Left hindlimb (tissue), 1 donor: ENCODE measurements at regions not wholly inside any gene's neighbourhood (a gene's known extent, or its start where the extent isn't known, plus 50 kb on each side); places are given as distances from the start of the nearest gene placed in this dataset.

ENCODE experiments used
- DNase-seq: peaks from one replicate; pipeline ENCODE4 v3.0.0-alpha.2; 2018

DNA sequence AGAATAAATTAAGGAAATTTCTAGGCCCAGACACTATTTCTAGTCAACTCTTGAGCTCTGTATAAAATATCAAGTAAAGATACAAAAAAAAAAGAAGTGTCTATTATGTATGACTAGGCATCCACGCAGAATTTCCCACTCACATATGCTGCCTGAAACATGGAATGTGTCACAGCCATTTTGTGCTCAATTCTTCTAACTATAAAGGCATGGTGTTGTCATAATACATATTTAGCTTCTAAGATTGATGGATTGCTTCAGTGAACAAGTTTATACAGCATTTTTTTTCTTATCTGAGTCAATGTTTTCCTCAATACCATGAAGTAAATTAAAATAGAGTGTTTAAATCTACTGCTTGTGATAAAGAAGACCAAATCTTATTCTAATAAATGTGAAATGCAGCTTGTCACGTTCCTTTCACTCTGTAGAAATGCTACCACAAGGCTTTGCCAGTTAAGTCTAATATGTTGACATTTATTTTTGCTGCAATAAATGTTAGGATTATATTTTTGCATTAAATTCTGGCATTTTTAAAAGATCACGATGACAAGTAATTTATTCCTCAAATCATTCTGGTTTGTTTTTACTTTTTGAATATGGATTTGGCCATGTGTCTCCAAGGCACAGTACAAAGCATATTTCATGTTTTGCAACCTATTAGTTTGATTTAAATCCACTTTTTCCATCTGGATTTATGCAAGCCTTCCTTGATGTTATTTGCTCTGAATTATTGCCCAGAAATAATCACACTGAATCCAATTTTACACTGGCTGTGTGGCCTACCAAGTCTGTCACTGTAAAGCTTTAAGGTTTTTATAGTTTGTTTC, 1829.0 kb upstream of the PCDH7 start:
- DNase-seq, result no peak

DNA sequence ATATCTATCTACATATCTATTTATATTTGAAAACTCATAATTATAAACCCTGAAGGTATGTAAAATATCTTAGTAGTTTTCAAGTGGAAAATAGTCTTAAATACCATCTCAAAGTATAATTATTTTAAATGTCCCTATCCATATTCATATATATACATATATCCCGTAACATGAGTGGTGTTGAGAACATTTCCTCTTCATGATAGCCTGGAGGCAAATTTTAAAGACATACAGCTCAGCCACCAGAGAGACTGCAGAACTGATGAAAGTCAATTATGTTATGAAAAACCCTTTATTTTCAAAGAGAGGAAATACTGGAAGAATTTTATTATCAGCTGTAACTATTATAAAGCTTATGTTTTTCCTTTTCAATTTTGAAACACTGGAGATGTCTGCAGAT, 1806.7 kb upstream of the PCDH7 start:
- DNase-seq, result no peak

GRCh38 chr4:28916585-28916984, 1803.6 kb upstream of the PCDH7 start:
- no peak for DNase-seq

GRCh38 chr4:28918871-28919270, 1801.3 kb upstream of the PCDH7 start:
- no peak for DNase-seq

DNA sequence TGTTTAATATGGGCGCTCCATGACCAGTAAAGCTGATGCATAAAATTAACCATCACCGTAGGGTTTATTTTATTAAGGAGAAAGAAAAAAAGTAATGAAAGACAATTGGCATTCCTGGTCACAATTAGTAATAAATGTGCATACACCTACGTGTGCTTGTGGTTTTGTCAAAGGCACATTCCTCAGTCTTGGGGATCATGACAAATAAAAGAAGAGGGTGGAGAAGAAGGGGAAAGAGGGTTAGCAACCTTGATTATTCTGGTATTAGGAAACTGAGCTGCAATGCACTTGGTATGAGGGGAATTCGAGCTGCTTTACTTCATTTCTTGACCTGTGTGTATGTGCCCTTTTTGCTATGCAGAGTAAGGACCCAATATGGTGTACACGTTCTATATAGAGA, 1798.3 kb upstream of the PCDH7 start:
- no peak for DNase-seq

GRCh38 chr4:28926156-28926555, 1794.0 kb upstream of the PCDH7 start:
- no peak for DNase-seq

GRCh38 chr4:28942631-28943030, 1777.5 kb upstream of the PCDH7 start:
- no peak for DNase-seq

GRCh38 chr4:28947374-28947773, 1772.8 kb upstream of the PCDH7 start:
- no peak for DNase-seq

DNA sequence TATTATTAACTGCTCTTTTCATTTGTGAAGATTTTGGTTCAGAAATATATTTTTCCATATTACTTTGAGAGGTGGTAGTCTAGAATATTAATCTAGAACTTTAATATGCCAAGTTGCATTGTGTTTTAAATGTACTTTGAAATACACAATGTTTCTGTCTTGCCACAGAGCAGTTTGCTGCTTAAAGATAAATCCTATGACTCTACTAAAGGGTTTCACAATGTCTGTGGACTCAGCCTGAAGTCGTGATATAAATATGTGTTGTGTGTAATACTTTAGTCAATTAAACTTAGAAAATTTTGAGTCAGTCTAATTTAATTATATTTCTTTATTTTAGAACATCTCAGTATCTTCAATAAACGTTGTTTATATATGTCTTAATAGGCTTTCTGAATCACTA, 1771.7 kb upstream of the PCDH7 start:
- no peak for DNase-seq

DNA sequence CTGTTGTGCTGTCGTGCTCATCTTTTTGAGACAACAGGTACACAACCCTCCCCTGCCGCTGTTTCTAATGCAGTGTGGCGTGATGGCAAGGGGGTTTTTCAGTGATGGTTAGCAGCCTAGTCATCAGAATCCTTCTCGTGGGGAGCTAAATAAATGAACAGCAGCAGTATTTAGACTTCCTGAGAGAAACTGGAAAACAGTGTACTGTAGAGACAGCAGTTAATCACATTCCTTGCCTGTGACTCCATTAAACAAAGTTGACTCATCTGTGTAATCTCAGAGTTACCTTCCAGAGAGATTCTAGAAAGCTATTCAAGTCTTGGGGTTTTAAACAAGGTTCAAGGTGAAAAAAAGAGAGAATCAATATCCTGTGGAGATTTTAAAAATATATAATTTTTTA, 1753.2 kb upstream of the PCDH7 start:
- DNase-seq, result no peak

- no peak for DNase-seq
Observed at GRCh38 chr4:28973587-28974350, 1746.4 kb upstream of the PCDH7 start.

GRCh38 chr4:28976369-28976768, 1743.8 kb upstream of the PCDH7 start:
- no peak for DNase-seq

DNA sequence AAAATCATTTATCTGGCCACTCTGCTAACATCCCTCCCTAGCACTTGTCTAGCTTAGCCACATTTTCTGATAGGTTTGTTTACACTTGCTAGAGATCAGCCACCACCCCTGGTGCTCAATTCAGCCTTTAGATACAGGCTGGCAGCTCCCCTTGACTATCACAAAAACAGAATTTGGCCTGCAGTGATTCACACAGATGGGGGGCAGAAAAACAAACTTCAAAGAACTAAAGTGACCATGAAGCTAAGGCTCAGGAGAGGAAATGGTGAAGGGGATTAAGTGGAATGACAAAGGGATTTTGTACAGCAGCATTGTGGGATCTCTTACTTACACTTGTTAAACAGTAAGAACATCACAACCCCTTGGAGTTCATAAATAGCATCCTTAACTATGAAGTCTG, 1718.0 kb upstream of the PCDH7 start:
- no peak for DNase-seq

GRCh38 chr4:29005838-29006237, 1714.3 kb upstream of the PCDH7 start:
- DNase-seq, result no peak

DNA sequence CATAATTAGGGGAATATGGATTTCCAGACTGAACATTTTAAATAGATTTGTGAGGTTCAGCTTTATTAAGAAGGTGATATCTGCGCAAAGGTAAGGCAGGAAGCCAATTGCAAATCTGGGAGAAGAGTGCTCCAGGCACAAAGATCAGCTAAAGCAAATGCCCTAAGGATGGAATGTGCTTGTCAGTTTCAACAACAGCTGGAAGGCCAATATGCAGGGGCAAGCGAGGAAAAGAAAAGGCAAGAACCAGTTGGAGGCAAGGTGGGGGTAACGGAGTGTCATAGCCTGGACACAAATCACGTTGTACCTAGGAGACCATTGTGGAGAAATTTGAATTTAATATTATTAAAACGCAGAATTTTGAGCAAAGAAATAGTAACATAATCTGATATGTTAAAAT, 1710.3 kb upstream of the PCDH7 start:
- no peak for DNase-seq

DNA sequence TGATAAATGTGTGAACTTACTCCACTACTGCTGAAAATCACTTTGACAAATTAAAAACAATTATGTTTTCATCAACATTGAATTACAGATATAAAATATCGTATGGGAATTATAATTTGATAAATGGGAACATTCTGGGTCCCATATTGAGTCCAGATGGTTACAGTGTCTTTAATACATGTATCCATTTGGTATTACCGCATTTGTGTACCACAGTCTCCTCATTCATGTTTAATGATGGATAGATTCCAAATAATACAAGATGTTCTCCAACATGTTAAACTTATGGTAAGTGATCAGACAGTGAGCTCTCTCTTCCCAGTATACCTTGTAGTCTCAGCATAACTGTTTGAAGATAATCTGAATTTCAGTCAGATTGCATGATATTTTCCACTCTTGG, 1706.8 kb upstream of the PCDH7 start:
- DNase-seq, result no peak

GRCh38 chr4:29014555-29014954, 1705.6 kb upstream of the PCDH7 start:
- DNase-seq, result no peak

- no peak for DNase-seq
Observed at GRCh38 chr4:29033703-29034102, 1686.5 kb upstream of the PCDH7 start.

DNA sequence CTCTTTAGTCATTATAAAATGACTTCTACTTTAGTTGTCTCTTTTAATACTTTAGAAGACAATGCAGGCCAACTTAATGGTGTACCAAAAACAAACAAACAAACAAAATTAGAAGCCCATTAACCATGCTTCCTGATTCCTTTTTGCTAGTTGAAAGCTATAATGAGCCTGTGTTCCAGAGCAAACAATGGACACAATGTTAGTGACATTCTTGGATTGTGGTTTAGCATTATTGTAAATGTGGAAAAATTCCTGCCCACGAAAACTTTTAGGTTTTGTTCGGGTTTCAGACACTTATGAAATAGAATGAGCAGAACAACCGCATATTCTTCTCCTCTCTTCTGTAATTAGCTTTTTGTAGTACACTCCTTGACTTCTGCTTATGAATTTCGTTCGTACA, 1682.7 kb upstream of the PCDH7 start:
- no peak for DNase-seq

DNA sequence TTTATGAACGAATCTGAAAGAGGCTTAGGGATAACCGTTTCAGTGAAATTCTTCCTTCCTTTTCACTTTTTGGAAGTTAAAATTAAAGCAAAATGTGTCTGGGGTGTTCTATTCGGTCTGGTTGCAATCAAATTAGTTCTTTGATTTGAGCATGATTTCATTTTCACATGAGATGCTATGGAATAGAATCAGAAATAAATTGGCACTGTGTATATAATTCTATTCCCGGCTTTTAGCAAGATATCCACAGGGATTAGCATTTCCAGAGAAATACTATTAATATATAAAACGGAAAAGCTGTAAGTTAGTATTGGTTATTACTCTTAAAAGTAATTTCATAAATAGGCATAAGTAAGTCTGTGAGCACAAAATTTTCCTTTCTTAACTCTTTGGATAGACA, 1676.8 kb upstream of the PCDH7 start:
- no peak for DNase-seq

DNA sequence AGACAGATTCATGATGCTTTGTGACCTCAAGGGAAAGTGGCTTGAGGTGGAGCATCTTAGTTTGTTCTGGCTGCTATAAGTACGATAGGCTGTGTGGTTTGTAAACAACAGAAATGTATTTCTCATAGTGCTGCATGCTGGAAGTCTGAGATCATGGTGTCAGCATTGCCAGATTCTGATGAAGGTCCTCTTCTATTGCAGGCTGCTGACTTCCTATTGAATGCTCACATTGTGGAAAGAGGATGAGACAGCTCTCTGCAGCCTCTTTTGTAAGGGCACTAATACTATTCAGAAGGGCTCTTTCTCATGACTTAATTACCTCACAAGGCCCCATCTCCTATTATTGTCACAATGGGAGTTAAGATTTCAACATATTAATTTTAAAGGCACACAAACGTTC, 1674.0 kb upstream of the PCDH7 start:
- DNase-seq, result no peak

GRCh38 chr4:29046781-29047180, 1673.4 kb upstream of the PCDH7 start:
- DNase-seq, result no peak

GRCh38 chr4:29047341-29048041, 1672.7 kb upstream of the PCDH7 start:
- no peak for DNase-seq
